GM23338 (cell line): ENCODE measurements at regions not wholly inside any gene's neighbourhood (a gene's known extent, or its start where the extent isn't known, plus 50 kb on each side); places are given as distances from the start of the nearest gene placed in this dataset.

ENCODE experiments used
- ATAC-seq: fragments of 200-7000 bp; cut with Tn5 transposase; 3 replicates; pipeline ENCODE4 v1.9.1; 2020
- DNase-seq: peaks from one replicate; pipeline ENCODE4 v3.0.0-alpha.2; 2015; ENCODE audit warnings: low spot score
- H2AFZ ChIP-seq: fragments of 200-600 bp; sonication (generic); 2 replicates; pipeline ENCODE4 v1.8.0; 2016; ENCODE audit warnings: antibody characterized with exemption, mild to moderate bottlenecking, moderate library complexity
- H3F3A ChIP-seq: fragments of 200-600 bp; sonication (generic); replicated peaks from 2 replicates; pipeline ENCODE4 v1.8.0; 2017; ENCODE audit warnings: antibody characterized with exemption, mixed run types, low read depth
- H3K27ac ChIP-seq: fragments of 200-600 bp; sonication (generic); 2 replicates; pipeline ENCODE4 v1.6.1; 2016; ENCODE audit warnings: low read depth
- H3K27me3 ChIP-seq: fragments of 200-600 bp; sonication (generic); 2 replicates; pipeline ENCODE4 v1.8.0; 2016; ENCODE audit warnings: mild to moderate bottlenecking, mixed run types, moderate library complexity; ENCODE audit not compliant: insufficient read depth
- H3K36me3 ChIP-seq: fragments of 200-600 bp; sonication (generic); 2 replicates; pipeline ENCODE4 v1.8.0; 2016; ENCODE audit warnings: mild to moderate bottlenecking; ENCODE audit not compliant: insufficient read depth
- H3K4me1 ChIP-seq: fragments of 200-600 bp; sonication (generic); 2 replicates; pipeline ENCODE4 v1.8.0; 2016; ENCODE audit warnings: mild to moderate bottlenecking, moderate library complexity; ENCODE audit not compliant: insufficient read depth
- H3K4me2 ChIP-seq: fragments of 200-600 bp; sonication (generic); 2 replicates; pipeline ENCODE4 v1.7.1; 2017; ENCODE audit warnings: mixed run types
- H3K4me3 ChIP-seq: fragments of 200-600 bp; sonication (generic); 2 replicates; pipeline ENCODE4 v1.6.1; 2016; ENCODE audit warnings: mixed run types
- H3K79me2 ChIP-seq: fragments of 200-600 bp; sonication (generic); replicated peaks from 2 replicates; pipeline ENCODE4 v1.8.0; 2017; ENCODE audit warnings: mild to moderate bottlenecking; ENCODE audit not compliant: insufficient read depth
- H3K9me2 ChIP-seq: fragments of 200-600 bp; sonication (generic); 2 replicates; pipeline ENCODE4 v1.8.0; 2017; ENCODE audit not compliant: insufficient read depth
- H4K20me1 ChIP-seq: fragments of 200-600 bp; sonication (generic); replicated peaks from 2 replicates; pipeline ENCODE4 v1.8.0; 2017; ENCODE audit warnings: mild to moderate bottlenecking; ENCODE audit not compliant: insufficient read depth
- H3K27ac Mint-ChIP-seq: 2 replicates; pipeline ENCODE4 v1.8.0; 2020; ENCODE audit warnings: inconsistent platforms, mild to moderate bottlenecking, moderate library complexity, mixed read lengths
- H3K27me3 Mint-ChIP-seq: 3 replicates; pipeline ENCODE4 v1.8.0; 2022; ENCODE audit warnings: low read depth, mild to moderate bottlenecking, moderate library complexity, mixed read lengths, inconsistent platforms; ENCODE audit not compliant: insufficient read depth, poor library complexity
- H3K36me3 Mint-ChIP-seq: 3 replicates; pipeline ENCODE4 v1.8.0; 2021; ENCODE audit warnings: low read depth, mild to moderate bottlenecking, inconsistent platforms, moderate library complexity, mixed read lengths
- H3K4me1 Mint-ChIP-seq: 3 replicates; pipeline ENCODE4 v1.8.0; 2020; ENCODE audit warnings: mild to moderate bottlenecking, inconsistent platforms, mixed read lengths
- H3K4me3 Mint-ChIP-seq: 3 replicates; pipeline ENCODE4 v1.8.0; 2021; ENCODE audit warnings: moderate library complexity, mild to moderate bottlenecking, inconsistent platforms, mixed read lengths
- H3K9me3 Mint-ChIP-seq: 3 replicates; pipeline ENCODE4 v1.8.0; 2020; ENCODE audit warnings: moderate library complexity, mild to moderate bottlenecking, inconsistent platforms, mixed read lengths
- ZNF114 ChIP-seq: fragments of 250-450 bp; sonication (Bioruptor Pico); IDR thresholded peaks from 2 replicates; pipeline ENCODE4 v1.5.0; 2020; ENCODE audit warnings: mild to moderate bottlenecking, moderate library complexity
- ZNF331 ChIP-seq: fragments of 250-450 bp; sonication (Bioruptor Pico); IDR thresholded peaks from 2 replicates; pipeline ENCODE4 v1.5.0; 2020; ENCODE audit warnings: low read depth, mild to moderate bottlenecking, moderate library complexity
- TF ChIP-seq, protein P1 (sequence below): fragments of 250-450 bp; sonication (Bioruptor Pico); IDR thresholded peaks from 2 replicates; pipeline ENCODE4 v1.5.0; 2020; ENCODE audit warnings: mild to moderate bottlenecking, moderate library complexity
- TF ChIP-seq, protein P2 (sequence below): IDR thresholded peaks from one replicate; pipeline ENCODE4 v1.6.1; 2018; ENCODE audit warnings: antibody characterized with exemption; ENCODE audit not compliant: unreplicated experiment

DNA sequence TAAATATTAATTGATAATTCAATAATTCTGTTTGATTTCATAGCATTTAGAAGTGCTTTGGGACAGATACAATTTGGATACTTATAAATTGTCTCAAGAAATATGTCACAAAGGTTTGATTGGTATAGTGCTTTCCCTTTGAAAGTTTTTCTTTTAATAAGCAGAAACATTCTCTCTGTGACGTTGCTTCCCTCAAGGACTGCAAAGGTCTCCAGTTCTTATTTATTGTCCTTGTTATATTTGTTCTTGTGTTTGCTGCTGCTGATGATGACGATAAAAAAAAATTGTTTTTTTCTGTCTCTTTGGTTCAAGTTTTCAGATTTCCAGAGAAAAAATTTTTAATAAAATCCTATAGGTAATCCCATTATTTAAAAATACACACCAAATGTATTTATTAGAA, 176.3 kb upstream of the CLEC14A start (continued):
- TF ChIP-seq, protein P1, sequence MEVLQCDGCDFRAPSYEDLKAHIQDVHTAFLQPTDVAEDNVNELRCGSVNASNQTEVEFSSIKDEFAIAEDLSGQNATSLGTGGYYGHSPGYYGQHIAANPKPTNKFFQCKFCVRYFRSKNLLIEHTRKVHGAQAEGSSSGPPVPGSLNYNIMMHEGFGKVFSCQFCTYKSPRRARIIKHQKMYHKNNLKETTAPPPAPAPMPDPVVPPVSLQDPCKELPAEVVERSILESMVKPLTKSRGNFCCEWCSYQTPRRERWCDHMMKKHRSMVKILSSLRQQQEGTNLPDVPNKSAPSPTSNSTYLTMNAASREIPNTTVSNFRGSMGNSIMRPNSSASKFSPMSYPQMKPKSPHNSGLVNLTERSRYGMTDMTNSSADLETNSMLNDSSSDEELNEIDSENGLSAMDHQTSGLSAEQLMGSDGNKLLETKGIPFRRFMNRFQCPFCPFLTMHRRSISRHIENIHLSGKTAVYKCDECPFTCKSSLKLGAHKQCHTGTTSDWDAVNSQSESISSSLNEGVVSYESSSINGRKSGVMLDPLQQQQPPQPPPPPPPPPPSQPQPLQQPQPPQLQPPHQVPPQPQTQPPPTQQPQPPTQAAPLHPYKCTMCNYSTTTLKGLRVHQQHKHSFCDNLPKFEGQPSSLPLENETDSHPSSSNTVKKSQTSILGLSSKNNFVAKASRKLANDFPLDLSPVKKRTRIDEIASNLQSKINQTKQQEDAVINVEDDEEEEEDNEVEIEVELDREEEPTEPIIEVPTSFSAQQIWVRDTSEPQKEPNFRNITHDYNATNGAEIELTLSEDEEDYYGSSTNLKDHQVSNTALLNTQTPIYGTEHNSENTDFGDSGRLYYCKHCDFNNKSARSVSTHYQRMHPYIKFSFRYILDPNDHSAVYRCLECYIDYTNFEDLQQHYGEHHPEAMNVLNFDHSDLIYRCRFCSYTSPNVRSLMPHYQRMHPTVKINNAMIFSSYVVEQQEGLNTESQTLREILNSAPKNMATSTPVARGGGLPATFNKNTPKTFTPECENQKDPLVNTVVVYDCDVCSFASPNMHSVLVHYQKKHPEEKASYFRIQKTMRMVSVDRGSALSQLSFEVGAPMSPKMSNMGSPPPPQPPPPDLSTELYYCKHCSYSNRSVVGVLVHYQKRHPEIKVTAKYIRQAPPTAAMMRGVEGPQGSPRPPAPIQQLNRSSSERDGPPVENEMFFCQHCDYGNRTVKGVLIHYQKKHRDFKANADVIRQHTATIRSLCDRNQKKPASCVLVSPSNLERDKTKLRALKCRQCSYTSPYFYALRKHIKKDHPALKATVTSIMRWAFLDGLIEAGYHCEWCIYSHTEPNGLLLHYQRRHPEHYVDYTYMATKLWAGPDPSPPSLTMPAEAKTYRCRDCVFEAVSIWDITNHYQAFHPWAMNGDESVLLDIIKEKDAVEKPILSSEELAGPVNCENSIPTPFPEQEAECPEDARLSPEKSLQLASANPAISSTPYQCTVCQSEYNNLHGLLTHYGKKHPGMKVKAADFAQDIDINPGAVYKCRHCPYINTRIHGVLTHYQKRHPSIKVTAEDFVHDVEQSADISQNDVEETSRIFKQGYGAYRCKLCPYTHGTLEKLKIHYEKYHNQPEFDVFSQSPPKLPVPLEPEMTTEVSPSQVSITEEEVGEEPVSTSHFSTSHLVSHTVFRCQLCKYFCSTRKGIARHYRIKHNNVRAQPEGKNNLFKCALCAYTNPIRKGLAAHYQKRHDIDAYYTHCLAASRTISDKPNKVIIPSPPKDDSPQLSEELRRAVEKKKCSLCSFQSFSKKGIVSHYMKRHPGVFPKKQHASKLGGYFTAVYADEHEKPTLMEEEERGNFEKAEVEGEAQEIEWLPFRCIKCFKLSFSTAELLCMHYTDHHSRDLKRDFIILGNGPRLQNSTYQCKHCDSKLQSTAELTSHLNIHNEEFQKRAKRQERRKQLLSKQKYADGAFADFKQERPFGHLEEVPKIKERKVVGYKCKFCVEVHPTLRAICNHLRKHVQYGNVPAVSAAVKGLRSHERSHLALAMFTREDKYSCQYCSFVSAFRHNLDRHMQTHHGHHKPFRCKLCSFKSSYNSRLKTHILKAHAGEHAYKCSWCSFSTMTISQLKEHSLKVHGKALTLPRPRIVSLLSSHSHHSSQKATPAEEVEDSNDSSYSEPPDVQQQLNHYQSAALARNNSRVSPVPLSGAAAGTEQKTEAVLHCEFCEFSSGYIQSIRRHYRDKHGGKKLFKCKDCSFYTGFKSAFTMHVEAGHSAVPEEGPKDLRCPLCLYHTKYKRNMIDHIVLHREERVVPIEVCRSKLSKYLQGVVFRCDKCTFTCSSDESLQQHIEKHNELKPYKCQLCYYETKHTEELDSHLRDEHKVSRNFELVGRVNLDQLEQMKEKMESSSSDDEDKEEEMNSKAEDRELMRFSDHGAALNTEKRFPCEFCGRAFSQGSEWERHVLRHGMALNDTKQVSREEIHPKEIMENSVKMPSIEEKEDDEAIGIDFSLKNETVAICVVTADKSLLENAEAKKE (CRISPR knock-in tag) = no peak
- TF ChIP-seq, protein P2, sequence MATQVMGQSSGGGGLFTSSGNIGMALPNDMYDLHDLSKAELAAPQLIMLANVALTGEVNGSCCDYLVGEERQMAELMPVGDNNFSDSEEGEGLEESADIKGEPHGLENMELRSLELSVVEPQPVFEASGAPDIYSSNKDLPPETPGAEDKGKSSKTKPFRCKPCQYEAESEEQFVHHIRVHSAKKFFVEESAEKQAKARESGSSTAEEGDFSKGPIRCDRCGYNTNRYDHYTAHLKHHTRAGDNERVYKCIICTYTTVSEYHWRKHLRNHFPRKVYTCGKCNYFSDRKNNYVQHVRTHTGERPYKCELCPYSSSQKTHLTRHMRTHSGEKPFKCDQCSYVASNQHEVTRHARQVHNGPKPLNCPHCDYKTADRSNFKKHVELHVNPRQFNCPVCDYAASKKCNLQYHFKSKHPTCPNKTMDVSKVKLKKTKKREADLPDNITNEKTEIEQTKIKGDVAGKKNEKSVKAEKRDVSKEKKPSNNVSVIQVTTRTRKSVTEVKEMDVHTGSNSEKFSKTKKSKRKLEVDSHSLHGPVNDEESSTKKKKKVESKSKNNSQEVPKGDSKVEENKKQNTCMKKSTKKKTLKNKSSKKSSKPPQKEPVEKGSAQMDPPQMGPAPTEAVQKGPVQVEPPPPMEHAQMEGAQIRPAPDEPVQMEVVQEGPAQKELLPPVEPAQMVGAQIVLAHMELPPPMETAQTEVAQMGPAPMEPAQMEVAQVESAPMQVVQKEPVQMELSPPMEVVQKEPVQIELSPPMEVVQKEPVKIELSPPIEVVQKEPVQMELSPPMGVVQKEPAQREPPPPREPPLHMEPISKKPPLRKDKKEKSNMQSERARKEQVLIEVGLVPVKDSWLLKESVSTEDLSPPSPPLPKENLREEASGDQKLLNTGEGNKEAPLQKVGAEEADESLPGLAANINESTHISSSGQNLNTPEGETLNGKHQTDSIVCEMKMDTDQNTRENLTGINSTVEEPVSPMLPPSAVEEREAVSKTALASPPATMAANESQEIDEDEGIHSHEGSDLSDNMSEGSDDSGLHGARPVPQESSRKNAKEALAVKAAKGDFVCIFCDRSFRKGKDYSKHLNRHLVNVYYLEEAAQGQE = no peak

DNA sequence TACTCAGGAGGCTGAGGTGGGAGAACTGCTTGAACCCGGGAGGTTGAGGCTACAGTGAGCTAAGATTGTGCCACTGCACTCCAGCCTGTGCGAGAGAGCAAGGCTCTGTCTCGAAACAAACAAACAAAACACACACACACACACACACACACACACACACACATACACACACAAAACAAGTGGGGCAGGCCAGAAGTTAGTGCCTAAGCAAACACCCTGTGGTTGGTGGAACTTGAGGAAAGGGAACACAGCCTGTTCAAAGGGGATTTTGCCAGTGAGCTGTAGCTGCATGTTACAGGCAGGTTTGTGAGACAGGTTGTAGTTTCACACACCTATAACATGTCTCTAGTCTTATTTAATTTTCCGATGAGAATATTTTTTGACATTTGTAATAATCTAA, 175.3 kb upstream of the CLEC14A start:
- no peak for TF ChIP-seq ZNF331 (CRISPR knock-in tag)
- no peak for TF ChIP-seq ZNF114 (CRISPR knock-in tag)
- Mint-ChIP-seq H3K36me3 (no peaks in the 10 kb centered on the region), H3K4me3 (no peak overlapping the region), H3K27me3 (no peaks in the 10 kb centered on the region), H3K9me3 (no peaks in the 10 kb centered on the region), H3K4me1 (no peaks in the 10 kb centered on the region), H3K27ac (no peak overlapping the region)
- no peaks in the 10 kb centered on the region for H3K4me1 ChIP-seq
- H3K4me3 ChIP-seq = no peak overlapping the region
- H3K27ac ChIP-seq = no peak overlapping the region
- H2AFZ ChIP-seq = no peak overlapping the region
- DNase-seq (no peak), ATAC-seq (no peak)
- H3K4me2 ChIP-seq = no peak overlapping the region
- no peaks in the 10 kb centered on the region for H4K20me1 ChIP-seq
- H3K79me2 ChIP-seq = no peaks in the 10 kb centered on the region
- H3K36me3 ChIP-seq = no peaks in the 10 kb centered on the region
- H3F3A ChIP-seq = no peaks in the 10 kb centered on the region
- H3K9me2 ChIP-seq = no peaks in the 10 kb centered on the region
- no peaks in the 10 kb centered on the region for H3K27me3 ChIP-seq
